GM23248 (cell line): ENCODE measurements at regions not wholly inside any gene's neighbourhood (a gene's known extent, or its start where the extent isn't known, plus 50 kb on each side); places are given as distances from the start of the nearest gene placed in this dataset.

Experiments
- DNase-seq: peaks from one replicate; pipeline ENCODE4 v3.0.0-alpha.2; 2015
- H2AFZ ChIP-seq: fragments of 200-600 bp; sonication (generic); 2 replicates; pipeline ENCODE4 v1.6.1; 2016; ENCODE audit warnings: antibody characterized with exemption
- H3F3A ChIP-seq: fragments of 200-600 bp; sonication (generic); 2 replicates; pipeline ENCODE4 v1.6.1; 2016; ENCODE audit warnings: mild to moderate bottlenecking, antibody characterized with exemption, mixed run types; ENCODE audit not compliant: insufficient read depth
- H3K27ac ChIP-seq: fragments of 200-600 bp; sonication (generic); 2 replicates; pipeline ENCODE4 v1.5.1; 2016; ENCODE audit warnings: mild to moderate bottlenecking
- H3K27me3 ChIP-seq: fragments of 200-600 bp; sonication (generic); replicated peaks from 2 replicates; pipeline ENCODE4 v1.6.1; 2016; ENCODE audit warnings: mild to moderate bottlenecking; ENCODE audit not compliant: insufficient read depth
- H3K36me3 ChIP-seq: fragments of 200-600 bp; sonication (generic); 2 replicates; pipeline ENCODE4 v1.6.1; 2016; ENCODE audit warnings: low read depth, mild to moderate bottlenecking
- H3K4me1 ChIP-seq: fragments of 200-600 bp; sonication (generic); 2 replicates; pipeline ENCODE4 v1.6.1; 2016; ENCODE audit warnings: mild to moderate bottlenecking; ENCODE audit not compliant: insufficient read depth
- H3K4me2 ChIP-seq: fragments of 200-600 bp; sonication (generic); one replicate; pipeline ENCODE4 v1.6.1; 2016; ENCODE audit warnings: mild to moderate bottlenecking; ENCODE audit not compliant: unreplicated experiment
- H3K4me3 ChIP-seq: fragments of 200-600 bp; sonication (generic); 2 replicates; pipeline ENCODE4 v1.5.1; 2016; ENCODE audit warnings: mild to moderate bottlenecking
- H3K79me2 ChIP-seq: fragments of 200-600 bp; sonication (generic); 2 replicates; pipeline ENCODE4 v1.6.1; 2016; ENCODE audit warnings: mild to moderate bottlenecking; ENCODE audit not compliant: insufficient read depth
- H3K9ac ChIP-seq: fragments of 200-600 bp; sonication (generic); 2 replicates; pipeline ENCODE4 v1.6.1; 2016; ENCODE audit warnings: mild to moderate bottlenecking
- H3K9me2 ChIP-seq: fragments of 200-600 bp; sonication (generic); 2 replicates; pipeline ENCODE4 v1.6.1; 2016; ENCODE audit warnings: mixed run types, mild to moderate bottlenecking, moderate library complexity; ENCODE audit not compliant: insufficient read depth
- H3K9me3 ChIP-seq: fragments of 200-600 bp; sonication (generic); one replicate; pipeline ENCODE4 v1.6.1; 2017; ENCODE audit warnings: low read depth
- H4K20me1 ChIP-seq: fragments of 200-600 bp; sonication (generic); 2 replicates; pipeline ENCODE4 v1.6.0; 2016; ENCODE audit not compliant: insufficient read depth
- EZH2 ChIP-seq: fragments of 200-600 bp; sonication (generic); IDR thresholded peaks from 2 replicates; pipeline ENCODE4 v1.6.1; 2018; ENCODE audit warnings: antibody characterized with exemption, mild to moderate bottlenecking; ENCODE audit not compliant: insufficient read depth, poor library complexity, severe bottlenecking
- EZH2phosphoT487 ChIP-seq: fragments of 200-600 bp; sonication (generic); IDR thresholded peaks from 2 replicates; pipeline ENCODE4 v1.6.1; 2018; ENCODE audit warnings: antibody characterized with exemption, moderate library complexity, mild to moderate bottlenecking, low read depth; ENCODE audit not compliant: insufficient read depth
- WGBS, 2 experiments: methylation state at CpG; one replicate each; pipeline ENCODE4 v1.1.6; 2015 to 2017; ENCODE audit warnings: low lambda C conversion rate in 2 of 2, low coverage in 1 of 2; ENCODE audit errors: missing lambda C conversion rate in 2 of 2; 5-methylcytosine and 5-hydroxymethylcytosine counted together
- in situ Hi-C: fragments of 300-500 bp; cut with MboI; formaldehyde crosslinking; loops from 2 replicates; pipeline ENCODE4 v1.15.0; 2020

DNA sequence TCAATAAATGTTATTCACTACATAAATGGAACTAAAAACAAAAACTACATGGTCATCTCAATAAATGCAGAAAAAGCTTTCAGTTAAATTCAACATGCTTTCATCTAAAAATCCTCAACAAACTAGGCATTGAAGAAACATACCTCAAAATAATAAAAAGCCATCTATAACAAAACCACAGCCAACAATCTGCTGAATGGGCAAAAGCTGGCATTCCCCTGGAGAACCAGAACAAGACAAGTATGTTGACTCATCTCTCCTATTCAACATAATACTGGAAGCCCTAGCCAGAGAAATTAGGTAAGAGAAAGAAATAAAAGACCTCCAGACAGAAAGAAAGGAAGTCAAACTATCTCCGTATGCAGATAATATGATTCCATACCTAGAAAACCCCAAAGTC, 759.9 kb downstream of the EPHA3 start:
- no peak overlapping the region for H3K4me2 ChIP-seq
- no peaks in the 10 kb centered on the region for H3K27me3 ChIP-seq
- 23 to 53% methylated on average over 1 of the region's 1 CpG for WGBS, 2 experiments
- DNase-seq, result no peak
- H3K79me2 ChIP-seq, result no peaks in the 10 kb centered on the region
- no peaks in the 10 kb centered on the region for H3K4me1 ChIP-seq
- in situ Hi-C loops, result no loop called here
- H3K36me3 ChIP-seq, result no peaks in the 10 kb centered on the region
- H2AFZ ChIP-seq, result no peak overlapping the region
- H3K9ac ChIP-seq, result no peak overlapping the region
- H3K4me3 ChIP-seq, result no peak overlapping the region
- H3K27ac ChIP-seq, result no peak overlapping the region
- H4K20me1 ChIP-seq, result no peaks in the 10 kb centered on the region
- no peak for TF ChIP-seq EZH2phosphoT487
- no peak for TF ChIP-seq EZH2
- no peaks in the 10 kb centered on the region for H3K9me2 ChIP-seq
- H3K9me3 ChIP-seq, result no peaks in the 10 kb centered on the region
- no peaks in the 10 kb centered on the region for H3F3A ChIP-seq

DNA sequence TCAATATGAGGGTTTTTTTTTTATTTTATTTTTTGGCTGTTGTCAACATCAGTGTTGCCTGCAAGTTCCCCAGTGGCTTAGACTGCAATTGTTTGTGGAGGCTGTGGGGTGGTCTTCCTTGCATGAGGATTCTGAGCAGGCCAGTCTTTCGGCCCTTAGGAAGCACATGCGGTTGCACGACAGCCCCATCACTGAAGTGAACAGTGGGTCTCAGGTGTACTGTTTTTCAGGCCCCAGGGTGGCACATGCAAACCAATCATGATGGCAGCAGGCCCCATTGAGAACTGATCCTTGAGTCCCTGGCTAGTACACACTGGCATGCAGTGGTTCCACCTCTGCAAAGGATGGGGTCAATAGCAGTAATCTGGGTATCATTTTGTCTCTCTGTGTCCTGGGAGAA, 768.7 kb downstream of the EPHA3 start:
- TF ChIP-seq EZH2 (no peak), EZH2phosphoT487 (no peak)
- H3K79me2 ChIP-seq, result no peaks in the 10 kb centered on the region
- WGBS, 2 experiments, result 35 to 44% methylated on average over 3 of the region's 3 CpGs
- H3K27me3 ChIP-seq, result no peaks in the 10 kb centered on the region
- in situ Hi-C loops, result no loop called here
- H3K4me2 ChIP-seq, result no peak overlapping the region
- H3K27ac ChIP-seq, result no peak overlapping the region
- no peaks in the 10 kb centered on the region for H3K9me3 ChIP-seq
- DNase-seq, result no peak
- no peaks in the 10 kb centered on the region for H3K36me3 ChIP-seq
- H4K20me1 ChIP-seq, result no peaks in the 10 kb centered on the region
- H2AFZ ChIP-seq, result no peak overlapping the region
- no peaks in the 10 kb centered on the region for H3F3A ChIP-seq
- H3K9me2 ChIP-seq, result no peaks in the 10 kb centered on the region
- H3K4me1 ChIP-seq, result no peaks in the 10 kb centered on the region
- H3K9ac ChIP-seq, result no peak overlapping the region
- H3K4me3 ChIP-seq, result no peak overlapping the region

DNA sequence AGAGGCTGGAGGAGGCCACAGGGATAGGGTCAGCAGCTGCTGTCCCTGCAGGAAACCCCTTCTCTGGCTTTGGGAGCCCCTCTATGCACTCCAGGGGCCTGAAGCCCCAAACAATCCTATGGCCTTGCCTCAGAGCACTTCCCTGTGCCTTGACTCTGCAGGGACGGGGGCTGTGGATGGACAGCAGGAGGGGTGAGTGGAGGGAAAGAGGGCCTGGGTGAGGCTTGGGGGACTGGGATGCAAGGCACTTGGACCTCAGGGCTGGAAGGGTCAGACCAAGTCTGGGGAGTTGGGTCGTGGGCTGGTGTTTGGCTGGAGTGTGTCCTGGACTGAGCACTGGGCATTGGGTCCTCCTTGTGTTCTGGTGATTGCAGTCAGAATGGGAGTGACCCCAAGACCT, 769.8 kb downstream of the EPHA3 start:
- Histone ChIP-seq H2AFZ (no peak overlapping the region), H3K4me3 (no peak overlapping the region), H3K27me3 (no peaks in the 10 kb centered on the region), H3K79me2 (no peaks in the 10 kb centered on the region), H3K9me3 (no peaks in the 10 kb centered on the region), H3K4me1 (no peaks in the 10 kb centered on the region), H3K36me3 (no peaks in the 10 kb centered on the region), H4K20me1 (no peaks in the 10 kb centered on the region), H3K9me2 (no peaks in the 10 kb centered on the region), H3K9ac (no peak overlapping the region), H3K4me2 (no peak overlapping the region), H3F3A (no peaks in the 10 kb centered on the region), H3K27ac (no peak overlapping the region)
- in situ Hi-C loops, result no loop called here
- WGBS, 2 experiments, result 12 to 15% methylated on average over 2 of the region's 2 CpGs
- no peak for DNase-seq
- TF ChIP-seq EZH2phosphoT487 (no peak), EZH2 (no peak)

DNA sequence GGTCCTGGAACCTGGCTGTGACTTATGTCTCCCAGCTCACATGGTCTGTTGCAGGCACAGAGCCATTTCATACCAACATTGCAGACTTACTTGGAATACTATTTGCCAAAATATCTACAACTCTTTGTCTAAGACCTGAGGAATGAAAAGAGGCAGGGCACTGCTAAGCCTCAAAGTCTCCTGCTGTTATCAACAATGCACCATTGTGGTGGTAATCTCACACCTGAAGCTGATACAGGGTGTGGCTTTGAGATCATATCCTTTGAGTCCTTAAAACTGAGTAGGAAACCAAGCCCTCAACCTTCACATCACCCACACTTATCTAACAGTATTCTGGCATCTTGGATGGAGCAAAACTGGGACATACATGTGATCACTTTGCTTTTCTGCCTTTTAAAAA, 782.0 kb downstream of the EPHA3 start:
- Histone ChIP-seq H3K9ac (no peak overlapping the region), H4K20me1 (no peaks in the 10 kb centered on the region), H2AFZ (no peak overlapping the region), H3K36me3 (no peaks in the 10 kb centered on the region), H3K4me2 (no peak overlapping the region), H3K79me2 (no peaks in the 10 kb centered on the region), H3K9me2 (no peaks in the 10 kb centered on the region), H3K27ac (no peak overlapping the region), H3K4me1 (no peaks in the 10 kb centered on the region), H3F3A (no peaks in the 10 kb centered on the region), H3K4me3 (no peak overlapping the region), H3K9me3 (no peaks in the 10 kb centered on the region), H3K27me3 (no peaks in the 10 kb centered on the region)
- no peak for DNase-seq
- TF ChIP-seq EZH2phosphoT487, result no peak
- TF ChIP-seq EZH2, result no peak
- in situ Hi-C loops, result no loop called here

DNA sequence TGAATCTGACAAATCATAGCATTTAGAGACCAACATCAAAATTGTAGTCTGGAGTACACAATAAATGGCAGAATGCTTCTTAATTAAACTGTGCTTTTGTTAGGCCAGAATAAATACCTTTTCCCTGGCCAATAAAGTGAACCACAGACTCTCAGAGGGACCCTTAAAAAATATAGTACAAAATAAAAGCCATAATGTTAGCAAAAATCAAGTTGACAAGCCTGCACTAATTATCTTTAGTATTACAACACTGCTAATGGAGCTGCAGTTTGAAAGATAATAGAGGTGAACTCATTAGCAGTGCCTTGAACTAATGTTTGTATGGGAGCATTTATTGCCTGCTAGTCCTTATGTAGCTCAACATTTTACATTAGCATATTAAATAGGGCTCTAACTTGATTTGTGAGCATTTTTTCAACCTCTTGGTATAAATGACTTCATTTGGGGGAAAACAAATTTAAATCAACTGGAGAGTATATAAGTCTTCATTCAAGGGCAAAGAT, 801.3 kb downstream of the EPHA3 start:
- H2AFZ ChIP-seq, result no peak overlapping the region
- H3K79me2 ChIP-seq, result no peaks in the 10 kb centered on the region
- H3K9me3 ChIP-seq, result no peaks in the 10 kb centered on the region
- in situ Hi-C loops, result no loop called here
- no peak overlapping the region for H3K4me2 ChIP-seq
- H3K4me3 ChIP-seq, result no peak overlapping the region
- H3K9ac ChIP-seq, result no peak overlapping the region
- no peak for DNase-seq
- H3K4me1 ChIP-seq, result no peaks in the 10 kb centered on the region
- H4K20me1 ChIP-seq, result no peaks in the 10 kb centered on the region
- TF ChIP-seq EZH2phosphoT487 (no peak), EZH2 (no peak)
- H3F3A ChIP-seq, result no peaks in the 10 kb centered on the region
- H3K9me2 ChIP-seq, result no peaks in the 10 kb centered on the region
- H3K36me3 ChIP-seq, result no peaks in the 10 kb centered on the region
- no peaks in the 10 kb centered on the region for H3K27me3 ChIP-seq
- H3K27ac ChIP-seq, result no peak overlapping the region
